ENCODE measurements at regions not wholly inside any gene's neighbourhood (a gene's known extent, or its start where the extent isn't known, plus 50 kb on each side); places are given as distances from the start of the nearest gene placed in this dataset.

GRCh38 chr7:124205526-124205925 is 172.7 kb upstream of the TMEM229A start:
- TF ChIP-seq CTCF (IDR thresholded peaks at IDR 0.05) (no peak), EP300 (IDR thresholded peaks at IDR 0.05) (no peak)
